Middle frontal gyrus (tissue), 1 donor: ENCODE measurements at regions not wholly inside any gene's neighbourhood (a gene's known extent, or its start where the extent isn't known, plus 50 kb on each side); places are given as distances from the start of the nearest gene placed in this dataset.
"Not testable (repeated sequence)": the region's sequence is repeated elsewhere in the genome, so short reads cannot be mapped to it uniquely, and the experiment has no call there.

ENCODE experiments used
- DNase-seq: peaks from one replicate; pipeline ENCODE4 v3.0.0-alpha.2; 2015; ENCODE audit warnings: low spot score; ENCODE audit errors: extremely low spot score

DNA sequence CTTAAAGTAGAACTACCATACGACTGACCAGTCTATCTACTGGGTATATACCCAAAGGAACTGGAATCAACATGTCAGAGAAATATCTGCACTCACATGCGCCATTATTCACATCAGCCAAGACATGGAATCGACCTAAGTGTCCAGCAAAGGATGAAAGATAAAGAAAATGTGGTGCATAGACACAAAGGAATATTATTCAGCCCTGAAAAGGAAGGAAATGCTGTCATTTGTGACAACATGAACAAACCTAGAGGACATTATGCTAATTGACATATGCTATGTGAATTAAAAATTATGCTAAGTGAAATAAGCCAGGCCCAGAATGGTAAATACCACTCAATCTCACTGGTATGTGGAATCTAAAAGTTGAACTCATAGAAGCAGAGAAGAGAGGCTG is 123.7 kb downstream of the KLF6 start:
- DNase-seq = no peak

DNA sequence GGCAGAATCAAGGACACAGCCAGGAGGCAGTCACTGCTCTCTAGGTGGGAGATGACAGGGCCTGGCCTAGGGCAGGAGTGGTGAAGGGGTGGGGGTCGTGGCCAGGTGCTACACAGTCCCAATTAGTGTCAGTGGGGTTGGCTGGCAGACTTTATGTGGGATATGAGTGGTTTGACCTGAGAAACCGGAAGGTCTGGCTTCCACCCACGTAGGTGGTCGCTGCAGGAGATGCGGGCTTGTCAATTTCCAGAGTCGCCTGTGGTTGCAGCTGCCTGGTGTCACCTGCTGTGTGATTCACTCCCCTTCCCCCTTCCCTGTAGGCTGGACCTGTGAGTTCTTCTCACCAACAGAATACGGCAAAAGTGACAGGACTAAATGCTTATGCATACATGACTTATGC is 124.3 kb downstream of the KLF6 start:
- DNase-seq = no peak

DNA sequence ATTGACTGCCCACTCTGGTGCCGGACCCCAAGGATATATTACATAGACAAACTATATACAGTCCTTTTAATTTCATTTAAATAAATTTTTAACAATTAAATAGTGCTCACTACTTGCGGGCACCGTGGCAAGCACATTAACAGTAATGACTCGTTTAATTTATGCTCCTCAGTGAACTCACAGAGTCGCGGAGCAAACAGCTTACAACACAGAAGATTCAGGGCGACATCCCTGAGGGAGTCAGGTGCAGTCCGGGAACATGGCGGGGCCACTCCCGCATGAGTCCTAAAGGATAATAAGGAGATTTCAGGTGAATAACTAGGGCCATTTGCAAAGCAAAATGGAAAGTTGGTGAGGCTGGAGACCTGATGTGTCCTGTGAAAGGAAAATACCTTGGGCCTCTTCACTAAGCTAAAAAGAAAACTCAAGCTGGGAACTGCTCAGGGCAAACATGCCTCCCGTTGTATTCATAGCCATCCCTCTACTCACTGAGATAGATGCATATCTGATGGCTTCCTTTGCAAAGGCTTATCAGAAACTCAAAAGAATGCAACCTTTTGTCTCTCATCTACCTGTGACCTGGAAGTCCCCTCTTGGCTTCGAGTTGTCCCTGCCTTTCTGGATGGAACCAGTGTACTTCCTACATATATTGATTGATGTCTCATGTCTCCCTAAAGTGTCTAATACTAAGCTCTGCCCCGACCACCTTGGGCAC is 125.6 kb downstream of the KLF6 start:
- no peak for DNase-seq

DNA sequence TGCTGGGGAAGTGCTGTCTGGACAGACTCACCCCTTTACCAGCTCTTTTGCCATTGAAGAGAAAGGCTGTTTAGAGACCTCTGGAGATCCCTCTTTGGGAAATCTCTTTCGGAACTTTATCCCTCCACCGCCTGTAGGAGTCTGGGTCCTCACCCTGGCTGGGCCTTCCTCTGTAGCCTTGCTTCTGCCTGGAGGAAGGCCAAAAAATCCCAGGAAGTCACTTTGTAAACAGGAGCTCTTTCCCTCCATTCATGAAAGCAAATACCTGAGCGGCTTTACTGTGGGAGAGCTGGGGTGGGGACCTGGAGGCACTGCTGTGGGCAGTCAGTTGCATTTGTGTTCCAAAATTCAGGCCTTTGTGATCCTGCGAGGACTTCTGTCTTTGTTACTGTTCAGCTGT is 126.2 kb downstream of the KLF6 start:
- no peak for DNase-seq

DNA sequence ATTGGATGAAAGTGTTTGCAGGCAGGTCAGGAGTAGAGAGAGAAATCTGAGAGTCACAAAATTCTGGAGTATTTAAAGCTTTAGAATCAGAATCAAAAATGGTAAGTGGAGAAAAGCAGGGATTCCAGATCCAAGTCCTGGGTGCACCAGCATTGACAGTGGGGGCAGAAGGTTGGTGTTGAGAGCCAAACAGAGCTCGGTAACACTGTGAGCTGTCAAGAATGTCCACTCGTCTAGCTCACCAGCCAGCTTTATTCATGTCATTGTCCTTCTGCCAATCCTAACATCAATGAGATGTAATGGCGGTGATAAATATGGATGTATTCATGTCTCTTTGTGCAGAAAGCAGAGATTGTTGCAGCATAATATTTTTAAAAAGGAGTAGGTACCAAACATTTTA is 128.8 kb downstream of the KLF6 start:
- no peak for DNase-seq

DNA sequence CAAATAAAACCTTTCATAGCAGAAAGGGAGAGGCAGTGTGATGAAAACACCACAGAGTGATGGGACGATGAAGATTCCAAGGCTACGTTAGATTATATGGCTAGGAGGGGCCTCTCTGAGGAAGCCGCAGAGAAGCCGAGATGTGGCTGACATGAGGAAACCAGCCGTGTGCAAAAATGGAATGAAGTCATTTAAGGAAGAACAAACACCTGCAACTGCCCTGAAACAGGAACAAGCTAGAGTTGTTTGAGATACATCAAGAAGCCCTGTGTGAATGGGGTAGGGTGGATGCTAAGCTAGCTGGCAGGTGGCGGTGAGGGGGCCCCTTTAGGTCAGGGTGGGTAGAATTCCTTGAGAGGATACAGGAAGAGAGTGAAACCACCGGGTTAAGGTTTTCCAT is 129.5 kb downstream of the KLF6 start:
- no peak for DNase-seq

DNA sequence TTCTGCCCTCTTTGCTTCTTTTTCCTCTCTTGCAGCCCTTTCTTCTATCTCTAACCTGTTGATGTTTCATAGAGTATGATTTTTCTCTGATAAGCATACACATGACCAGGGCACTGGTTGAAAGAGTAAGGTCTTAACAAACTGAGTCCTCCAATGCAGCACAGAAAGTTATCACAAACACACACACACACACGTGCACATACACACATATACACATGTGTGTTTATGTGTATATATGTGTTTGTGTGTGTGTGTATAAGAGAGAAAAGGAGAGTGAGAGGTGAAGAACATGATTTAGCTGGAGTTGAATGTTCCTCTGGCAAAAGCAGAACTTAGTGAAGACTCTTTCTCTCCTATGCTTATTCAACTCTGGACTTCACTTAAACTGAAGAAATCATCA is 130.0 kb downstream of the KLF6 start:
- DNase-seq = no peak

DNA sequence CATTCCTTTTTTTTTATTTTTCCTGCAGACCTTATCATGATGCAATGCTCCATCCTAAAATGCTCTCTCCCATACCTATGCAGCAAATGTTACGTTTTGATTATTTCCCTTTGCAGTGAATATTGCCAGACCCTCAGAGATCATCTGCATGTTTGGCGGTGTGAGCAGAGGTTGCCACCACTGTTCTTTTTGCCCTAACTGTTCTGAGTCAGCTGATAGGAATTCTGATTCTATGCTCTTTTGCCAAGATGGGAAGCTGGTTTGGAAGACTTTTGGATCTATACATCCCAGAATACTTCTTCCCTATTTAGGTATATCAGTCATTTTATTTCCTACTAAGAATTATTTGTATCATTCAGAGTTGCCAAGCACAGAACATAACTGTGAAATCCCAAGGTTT is 130.5 kb downstream of the KLF6 start:
- no peak for DNase-seq

DNA sequence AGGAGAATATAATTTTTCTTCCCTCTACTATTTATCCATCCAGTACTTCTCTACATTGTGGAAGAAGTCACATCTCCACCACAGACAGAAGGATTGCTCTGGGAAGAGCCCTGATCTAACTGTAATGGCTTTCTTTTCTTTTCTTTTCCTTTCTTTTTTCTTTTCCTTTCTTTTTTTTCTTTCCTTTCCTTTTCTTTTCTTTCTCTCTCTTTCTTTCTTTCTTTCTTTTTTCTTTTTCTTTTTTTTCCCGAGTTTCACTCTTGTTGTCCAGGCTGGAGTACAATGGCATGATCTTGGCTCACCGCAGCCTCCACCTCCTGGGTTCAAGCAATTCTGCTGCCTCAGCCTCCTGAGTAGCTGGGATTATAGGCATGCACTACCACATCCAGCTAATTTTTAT is 131.7 kb downstream of the KLF6 start:
- DNase-seq = not testable (repeated sequence)

DNA sequence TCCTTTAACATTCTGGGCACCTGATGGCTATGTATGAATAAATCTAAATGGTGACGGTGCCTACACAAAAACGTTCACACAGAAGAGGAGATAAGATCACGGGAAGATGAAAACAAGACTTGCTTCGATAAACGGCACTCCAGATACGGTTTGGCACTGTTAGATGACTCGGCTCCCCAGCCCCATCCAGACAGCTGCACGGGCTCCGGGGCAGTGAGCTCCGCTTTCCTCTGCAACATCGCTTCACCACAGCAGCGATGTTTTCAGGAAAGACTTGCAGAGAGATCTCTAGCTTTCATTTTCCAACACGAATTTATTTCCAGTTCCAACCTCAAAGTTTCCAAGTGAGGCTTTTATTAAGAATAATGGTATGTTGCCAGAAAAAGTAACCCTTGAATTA is 132.1 kb downstream of the KLF6 start:
- no peak for DNase-seq

DNA sequence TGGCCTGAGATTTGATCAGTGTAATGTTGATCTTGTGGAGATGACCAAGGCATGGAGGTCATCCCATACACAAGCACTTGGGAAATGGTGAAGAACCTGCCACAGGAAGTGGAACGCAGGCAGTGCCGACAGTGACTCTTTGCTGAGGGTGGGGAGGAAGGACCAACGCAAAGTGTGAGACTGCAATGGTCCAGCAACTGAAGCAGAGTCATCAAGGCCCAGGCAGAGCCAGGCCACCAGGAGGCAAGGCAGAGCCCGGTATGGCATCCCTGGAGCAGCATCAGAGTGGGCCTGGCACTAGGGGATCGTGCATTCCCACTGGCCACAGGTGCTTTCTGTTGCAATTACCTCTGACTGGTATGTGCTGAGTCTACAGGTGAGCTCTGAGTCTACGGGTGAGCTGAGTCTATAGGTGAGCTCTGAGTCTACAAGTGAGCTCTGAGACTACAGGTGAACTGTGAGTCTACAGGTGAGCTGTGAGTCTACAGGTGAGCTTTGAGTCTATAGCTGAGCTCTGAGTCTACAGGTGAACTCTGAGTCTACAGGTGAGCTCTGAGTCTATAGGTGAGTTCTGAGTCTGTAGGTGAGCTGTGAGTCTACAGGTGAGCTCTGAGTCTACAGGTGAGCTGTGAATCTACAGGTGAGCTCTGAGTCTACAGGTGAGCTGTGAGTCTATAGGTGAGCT is 132.9 kb downstream of the KLF6 start:
- DNase-seq = no peak

DNA sequence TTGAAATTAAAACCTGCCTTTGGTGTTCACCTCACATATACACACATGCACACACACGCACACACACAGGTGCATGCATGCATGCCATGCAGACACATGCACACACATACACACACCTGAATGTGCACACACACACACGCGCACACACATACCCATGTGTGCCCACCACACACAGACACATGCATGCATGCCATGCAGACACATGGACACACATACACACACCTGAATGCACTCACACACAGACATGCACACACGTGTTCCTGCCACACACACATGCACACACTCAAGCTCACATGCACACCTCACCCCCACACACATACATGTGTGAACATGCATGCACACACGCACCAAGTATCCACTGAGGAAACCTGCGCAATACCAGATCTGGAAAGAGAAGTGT is 136.4 kb downstream of the KLF6 start:
- DNase-seq = no peak

DNA sequence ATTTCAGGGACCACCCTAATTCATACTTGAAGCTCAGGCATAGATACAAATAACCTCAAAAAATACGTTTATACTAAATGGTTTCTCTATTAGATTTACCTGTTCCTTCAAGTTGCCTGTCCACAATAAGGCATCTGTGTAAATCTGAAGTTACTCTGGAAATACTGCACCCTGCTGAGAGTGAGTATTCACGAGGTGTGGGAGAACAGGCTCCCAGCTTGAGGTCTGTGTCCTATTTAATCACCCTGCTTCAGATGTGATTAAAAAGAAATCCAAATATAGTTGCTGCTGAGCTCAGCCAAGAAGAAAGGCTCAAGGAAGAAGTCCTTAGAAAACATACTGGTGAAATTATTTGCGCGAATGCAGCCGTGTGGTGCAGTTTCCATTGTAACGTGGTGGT is 136.8 kb downstream of the KLF6 start:
- DNase-seq = no peak

DNA sequence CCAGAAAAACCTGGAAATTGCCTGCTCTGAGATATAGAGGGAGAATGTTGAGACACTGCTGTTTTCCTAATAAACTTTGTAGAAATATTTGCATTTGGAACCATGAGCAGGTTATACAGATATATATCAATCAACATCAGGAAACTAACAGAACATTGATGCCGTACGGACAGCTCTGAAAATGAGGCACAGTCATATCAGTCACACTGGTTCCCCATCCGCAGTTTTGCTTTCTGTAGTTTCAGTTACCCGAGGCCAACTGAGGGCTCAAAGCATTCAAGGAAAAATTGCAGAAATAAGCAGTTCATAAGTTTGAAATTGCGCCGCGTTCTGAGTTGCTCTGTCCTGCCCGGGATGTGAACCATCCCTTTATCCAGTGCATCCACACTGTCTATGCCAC is 137.9 kb downstream of the KLF6 start:
- no peak for DNase-seq

DNA sequence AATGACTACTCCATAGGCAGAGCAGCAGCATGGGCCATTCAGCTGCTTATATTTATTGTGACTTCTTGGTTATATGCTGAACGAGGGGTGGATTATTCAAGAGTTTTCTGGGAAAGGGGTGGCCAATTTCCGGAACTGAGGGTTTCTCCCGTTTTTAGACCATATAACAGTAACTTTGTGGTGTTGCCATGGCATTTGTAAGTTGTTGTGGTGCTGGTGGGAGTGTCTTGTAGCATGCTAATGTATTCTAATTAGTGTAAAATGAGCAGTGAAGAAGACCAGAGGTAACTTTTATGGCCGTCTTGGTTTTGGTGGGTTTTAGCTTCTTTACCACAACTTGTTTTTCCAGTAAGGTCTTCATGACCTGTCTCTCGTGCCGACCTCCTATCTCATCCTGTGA is 139.6 kb downstream of the KLF6 start:
- no peak for DNase-seq

DNA sequence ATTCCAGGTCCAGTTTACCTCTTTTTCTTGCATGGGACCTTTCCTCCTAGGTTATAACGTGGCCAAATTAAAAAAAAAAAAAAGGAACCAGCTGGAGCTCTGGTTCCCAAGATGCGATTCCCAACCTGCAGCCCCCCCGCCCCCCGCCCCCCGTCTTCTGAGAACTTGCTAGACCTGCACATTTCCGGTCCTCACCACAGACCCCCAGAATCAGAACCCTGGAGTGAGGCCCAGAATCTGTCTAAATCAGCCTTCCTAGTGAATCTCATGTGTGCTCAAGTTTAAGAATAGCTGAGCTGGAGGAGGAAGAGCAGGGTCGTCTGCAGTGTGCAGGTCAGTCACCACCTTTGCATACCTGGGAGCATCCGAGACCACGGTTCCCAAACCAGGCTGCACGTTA is 144.2 kb downstream of the KLF6 start:
- no peak for DNase-seq

DNA sequence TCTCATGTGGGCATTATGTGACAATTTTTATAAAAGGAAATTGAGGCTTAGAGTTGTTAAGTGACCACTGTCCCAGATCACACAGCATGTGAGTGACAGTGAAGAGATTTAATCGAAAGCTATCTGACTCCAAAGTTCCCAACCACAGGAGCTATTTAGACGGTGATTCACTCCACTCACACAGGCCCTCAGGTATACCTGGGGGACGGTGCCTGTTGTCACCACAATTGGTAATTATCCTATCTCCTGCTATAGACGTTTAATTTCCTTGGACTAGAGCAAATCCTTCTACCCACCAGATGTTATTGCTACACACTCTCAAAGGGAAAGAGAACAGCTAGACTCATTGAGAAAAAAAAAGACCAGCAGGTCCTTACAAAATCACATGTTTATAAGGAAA is 145.5 kb downstream of the KLF6 start:
- DNase-seq = no peak

DNA sequence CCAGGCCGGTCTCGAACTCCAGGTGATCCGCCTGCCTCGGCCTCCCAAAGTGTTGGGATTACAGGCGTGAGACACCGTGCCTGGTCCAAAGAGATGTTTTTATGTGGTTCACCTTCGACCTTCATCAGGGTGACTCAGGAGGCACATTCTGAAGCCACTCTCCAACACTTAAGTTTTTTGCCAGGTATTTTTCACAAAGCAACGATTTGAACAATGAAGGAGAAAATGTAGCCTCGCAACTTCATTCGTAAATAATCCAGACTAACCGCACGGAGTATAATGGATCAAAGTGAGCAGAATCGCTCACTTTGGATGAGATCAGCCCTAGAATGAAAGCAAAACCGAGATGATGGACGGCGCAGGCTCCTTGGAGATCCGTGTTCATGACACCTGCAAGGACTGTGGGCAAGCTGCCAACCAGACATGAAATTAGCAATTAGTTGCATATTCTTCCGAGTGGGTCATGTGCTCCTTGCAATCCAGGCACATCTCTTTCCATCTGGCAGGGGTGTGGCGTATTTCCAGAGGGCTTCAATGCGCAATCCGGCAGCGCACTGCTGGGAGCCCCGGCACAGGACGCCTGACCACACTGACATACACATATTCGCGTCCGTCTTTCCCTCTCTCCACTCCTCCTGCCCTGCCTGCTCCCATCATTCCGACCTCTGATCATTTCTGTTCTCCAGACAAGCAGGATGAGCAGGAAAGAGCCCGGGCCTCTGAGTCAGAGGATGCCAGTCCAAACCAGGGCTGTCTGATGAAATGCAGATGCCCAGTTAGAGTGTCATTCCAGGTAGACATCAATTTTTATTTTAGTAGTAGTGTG is 148.4 kb downstream of the KLF6 start:
- DNase-seq = no peak

DNA sequence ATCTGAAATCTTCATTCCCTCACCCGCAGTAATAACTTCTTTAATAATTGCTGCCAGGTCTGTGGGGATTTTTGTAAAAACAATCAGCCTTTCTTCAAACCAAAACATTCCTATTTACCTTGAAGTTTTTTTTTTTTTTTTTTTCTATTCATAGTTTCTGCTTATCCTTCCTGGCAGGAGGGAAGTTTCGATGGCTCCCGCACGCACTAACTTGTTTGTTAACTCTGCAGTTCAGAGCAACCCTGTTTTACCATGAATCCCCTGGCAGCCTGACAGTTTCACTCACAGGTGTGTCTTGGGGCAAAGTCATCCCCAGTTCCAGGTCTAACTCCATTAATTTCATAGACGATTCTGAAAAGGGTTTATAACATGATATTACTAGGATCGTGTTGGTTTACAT is 149.3 kb downstream of the KLF6 start:
- no peak for DNase-seq

DNA sequence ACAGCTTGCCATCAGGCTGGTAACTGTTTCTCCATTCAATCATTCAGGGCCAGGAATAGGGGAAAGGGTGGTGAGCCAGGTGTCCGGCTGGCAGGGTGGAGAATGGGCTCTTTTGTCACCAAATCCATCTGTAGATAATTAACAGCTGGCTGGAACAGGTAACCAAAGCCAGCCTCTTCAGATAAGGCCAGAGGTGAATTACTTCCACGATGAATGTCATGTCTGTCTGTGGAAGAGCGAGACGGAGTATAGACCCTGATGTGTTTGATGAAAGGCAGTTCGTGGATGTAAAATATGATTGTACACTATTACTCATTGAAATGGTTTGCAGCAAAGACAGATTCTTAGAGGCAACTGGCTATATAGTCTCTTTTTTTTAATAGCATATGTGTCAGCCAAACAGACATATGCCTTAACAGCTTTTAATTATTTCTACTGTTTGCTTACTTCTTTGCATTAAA is 149.8 kb downstream of the KLF6 start:
- DNase-seq = no peak

DNA sequence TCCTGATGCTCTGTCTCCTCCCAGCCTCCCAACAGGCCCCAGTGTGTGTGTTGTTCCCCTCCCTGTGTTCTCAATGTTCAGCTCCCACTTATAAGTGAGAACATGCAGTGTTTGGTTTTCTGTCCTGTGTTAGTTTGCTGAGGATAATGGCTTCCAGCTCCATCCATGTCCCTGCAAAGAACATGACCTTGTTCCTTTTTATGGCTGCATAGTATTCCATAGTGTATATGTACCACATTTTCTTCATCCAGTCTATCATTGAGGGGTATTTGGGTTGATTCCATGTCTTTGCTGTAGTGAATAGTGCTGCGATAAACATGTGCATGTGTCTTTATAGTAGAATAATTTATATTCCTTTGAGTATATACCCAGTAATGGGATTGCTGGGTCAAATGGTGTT is 150.4 kb downstream of the KLF6 start:
- not testable (repeated sequence) for DNase-seq

DNA sequence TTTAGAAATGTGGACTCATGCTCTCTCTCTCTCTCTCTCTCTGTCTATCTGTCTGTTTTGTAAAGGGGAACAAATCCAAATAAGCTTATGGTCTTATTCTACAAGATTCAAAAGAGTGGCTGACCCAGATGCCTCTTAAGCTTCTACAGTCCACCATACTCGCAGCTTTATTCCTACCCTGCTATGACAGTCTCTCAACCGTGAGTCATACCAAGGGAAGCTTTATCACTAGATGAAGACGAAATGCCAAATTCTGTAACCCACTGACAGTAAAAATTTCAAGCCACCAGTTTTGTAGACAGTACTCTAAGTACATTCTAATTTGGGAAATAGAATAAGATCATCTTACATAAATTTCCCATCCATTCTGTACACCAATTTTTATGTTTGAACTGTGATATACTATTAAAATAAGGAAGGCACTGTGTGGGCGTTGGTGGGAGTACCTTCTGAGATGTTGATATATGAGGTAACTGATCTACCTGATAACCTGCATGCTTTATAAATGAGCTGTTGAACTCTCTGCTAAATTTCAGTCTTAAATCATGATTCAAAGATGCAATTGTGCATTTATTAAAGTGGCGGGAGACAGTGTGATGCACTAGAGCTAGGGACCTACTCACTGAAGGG is 153.2 kb downstream of the KLF6 start:
- DNase-seq = no peak
